ENCODE measurements at regions not wholly inside any gene's neighbourhood (a gene's known extent, or its start where the extent isn't known, plus 50 kb on each side); places are given as distances from the start of the nearest gene placed in this dataset.

DNA sequence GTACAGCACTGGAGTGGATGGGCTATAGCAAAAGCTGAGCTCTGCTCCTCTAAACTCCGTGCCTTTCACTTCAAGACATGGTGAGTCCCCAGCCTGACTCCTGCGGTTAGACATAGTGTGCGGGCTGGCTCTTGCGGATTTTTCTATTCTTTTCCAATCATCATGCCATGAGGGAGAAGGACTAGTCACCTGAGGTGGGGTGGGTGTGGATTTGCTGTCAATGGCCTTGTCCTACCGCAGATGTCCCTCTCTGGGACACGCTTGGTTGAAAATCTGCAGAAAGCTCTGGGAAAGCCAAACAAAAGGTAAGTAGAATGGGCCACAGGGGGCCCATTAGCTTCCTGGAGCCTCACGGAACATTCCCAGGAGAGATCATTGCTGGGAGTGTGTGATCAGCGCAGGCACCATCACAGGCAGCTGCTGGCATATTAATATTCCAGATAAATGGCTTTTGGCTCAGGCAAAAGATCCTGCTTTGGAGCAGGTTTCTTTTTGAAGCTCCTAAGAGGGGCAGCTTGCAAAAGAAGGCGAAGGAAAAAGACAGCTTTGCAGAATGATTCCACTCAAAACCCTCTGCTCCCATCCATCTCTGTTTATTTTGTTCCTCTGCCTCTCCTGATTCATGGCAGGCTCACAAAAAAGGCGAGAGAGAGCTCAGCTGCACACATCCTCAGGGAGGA, 509.0 kb upstream of the ZMIZ1 start:
- TF ChIP-seq, protein P1, sequence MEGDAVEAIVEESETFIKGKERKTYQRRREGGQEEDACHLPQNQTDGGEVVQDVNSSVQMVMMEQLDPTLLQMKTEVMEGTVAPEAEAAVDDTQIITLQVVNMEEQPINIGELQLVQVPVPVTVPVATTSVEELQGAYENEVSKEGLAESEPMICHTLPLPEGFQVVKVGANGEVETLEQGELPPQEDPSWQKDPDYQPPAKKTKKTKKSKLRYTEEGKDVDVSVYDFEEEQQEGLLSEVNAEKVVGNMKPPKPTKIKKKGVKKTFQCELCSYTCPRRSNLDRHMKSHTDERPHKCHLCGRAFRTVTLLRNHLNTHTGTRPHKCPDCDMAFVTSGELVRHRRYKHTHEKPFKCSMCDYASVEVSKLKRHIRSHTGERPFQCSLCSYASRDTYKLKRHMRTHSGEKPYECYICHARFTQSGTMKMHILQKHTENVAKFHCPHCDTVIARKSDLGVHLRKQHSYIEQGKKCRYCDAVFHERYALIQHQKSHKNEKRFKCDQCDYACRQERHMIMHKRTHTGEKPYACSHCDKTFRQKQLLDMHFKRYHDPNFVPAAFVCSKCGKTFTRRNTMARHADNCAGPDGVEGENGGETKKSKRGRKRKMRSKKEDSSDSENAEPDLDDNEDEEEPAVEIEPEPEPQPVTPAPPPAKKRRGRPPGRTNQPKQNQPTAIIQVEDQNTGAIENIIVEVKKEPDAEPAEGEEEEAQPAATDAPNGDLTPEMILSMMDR (IDR thresholded peaks at IDR 0.05; ENCODE audit: insufficient read depth, low read depth, low read length), result no peak
- H3K4me3 ChIP-seq (ENCODE audit: low read depth, low read length), result no peak overlapping the region
- DNase-seq (ENCODE audit: low read depth), result no peak

DNA sequence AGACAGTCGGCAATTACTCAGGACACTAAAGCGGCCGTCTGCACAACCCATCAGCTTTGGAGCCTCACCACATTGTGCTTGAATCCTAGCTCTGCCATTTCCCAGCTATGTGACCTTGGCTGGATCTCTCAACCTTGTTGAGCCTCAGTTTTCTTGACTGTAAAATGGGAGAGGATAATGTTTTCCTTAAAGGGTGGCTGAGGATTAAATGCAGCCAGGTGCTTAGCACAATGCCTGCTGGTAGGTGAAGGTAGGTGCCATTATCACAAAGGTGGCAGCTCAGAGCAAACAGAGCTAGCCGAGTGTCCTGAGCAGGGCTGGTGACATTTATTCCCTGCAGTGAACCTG, 508.5 kb upstream of the ZMIZ1 start:
- no peak for DNase-seq (ENCODE audit: low read depth)
- no peak overlapping the region for H3K4me3 ChIP-seq (ENCODE audit: low read depth, low read length)
- TF ChIP-seq, protein P1 (IDR thresholded peaks at IDR 0.05; ENCODE audit: insufficient read depth, low read depth, low read length), result no peak

DNA sequence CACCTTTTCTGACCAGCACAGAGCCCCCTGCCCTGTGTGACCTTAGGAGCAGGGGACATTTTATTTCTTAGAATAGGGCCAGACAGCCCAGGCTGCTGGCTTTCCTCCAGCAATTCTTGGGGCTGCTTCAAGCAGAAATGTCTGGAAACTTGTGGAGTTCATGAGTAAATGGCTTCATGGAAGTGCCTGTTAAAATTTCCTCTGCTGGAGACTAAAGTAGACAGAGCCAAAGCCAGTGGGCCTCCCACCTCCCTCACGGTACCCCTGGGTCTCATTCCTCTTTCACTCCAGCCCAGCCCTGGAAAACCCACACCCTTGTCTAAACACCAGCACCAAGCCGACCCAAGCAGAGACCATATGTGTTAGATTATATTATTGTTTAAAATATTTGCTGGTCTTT, 505.5 kb upstream of the ZMIZ1 start:
- no peak for DNase-seq (ENCODE audit: low read depth)
- TF ChIP-seq, protein P1 (IDR thresholded peaks at IDR 0.05; ENCODE audit: insufficient read depth, low read depth, low read length), result no peak
- H3K4me3 ChIP-seq (ENCODE audit: low read depth, low read length), result no peak overlapping the region

DNA sequence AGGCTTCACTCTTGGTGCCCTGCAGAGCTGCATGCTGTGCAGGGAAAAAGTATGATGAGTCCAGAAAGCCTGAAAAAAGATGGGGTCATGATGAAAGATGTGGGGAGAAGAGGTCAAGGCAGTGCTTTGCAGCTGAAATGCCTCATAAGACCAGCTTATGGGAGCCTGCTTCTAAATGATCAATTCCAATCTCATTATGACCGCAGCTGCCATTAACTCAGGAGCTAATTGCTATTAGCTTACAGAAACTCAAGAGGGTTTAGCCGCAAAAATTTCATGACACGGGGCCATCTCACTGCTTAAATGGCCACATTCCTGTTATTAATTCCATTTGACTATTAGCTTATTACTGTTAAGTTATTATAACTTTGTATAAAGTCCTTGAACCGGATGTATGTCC, 502.9 kb upstream of the ZMIZ1 start:
- no peak overlapping the region for H3K4me3 ChIP-seq (ENCODE audit: low read depth, low read length)
- TF ChIP-seq, protein P1 (IDR thresholded peaks at IDR 0.05; ENCODE audit: insufficient read depth, low read depth, low read length), result no peak
- DNase-seq (ENCODE audit: low read depth), result no peak

DNA sequence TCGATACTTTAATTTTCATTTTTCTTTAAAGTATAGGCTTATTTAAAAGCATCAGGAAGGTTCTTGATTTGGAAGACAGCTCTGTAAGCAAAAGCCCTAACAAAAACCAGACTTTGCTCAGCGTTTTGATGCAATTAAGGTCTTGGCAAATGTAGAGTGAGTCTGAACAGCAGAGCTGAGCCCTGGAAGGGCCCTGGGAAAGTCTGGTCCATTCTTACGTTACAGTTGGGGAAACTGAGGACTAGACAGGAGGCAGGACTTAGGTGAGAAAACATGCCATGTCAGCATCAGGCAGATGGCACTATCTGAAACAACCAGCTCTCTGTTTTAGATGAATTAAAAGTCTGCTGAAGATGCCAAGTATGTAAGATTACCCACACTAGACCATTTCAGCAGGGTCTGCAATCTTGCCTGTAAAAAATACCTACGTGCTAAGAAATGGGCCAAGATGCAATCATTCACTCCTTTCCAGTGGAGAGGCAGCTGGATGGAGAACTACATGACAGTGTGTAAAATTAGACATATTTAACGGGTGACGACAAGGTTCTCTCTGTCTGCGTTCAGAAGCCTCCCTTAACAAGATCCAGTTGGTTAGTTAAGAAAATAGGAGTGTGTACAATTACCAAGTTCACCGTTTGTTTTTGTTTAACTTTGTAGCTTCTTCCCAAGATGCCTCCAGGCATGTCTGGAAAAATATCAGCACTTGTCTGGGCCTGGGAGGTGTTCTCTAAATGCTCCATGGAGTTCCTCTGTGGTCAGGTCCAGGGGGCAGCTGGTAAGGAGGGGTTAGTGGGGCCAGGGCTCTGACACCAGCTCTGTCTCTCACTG, 502.3 kb upstream of the ZMIZ1 start:
- TF ChIP-seq, protein P1 (IDR thresholded peaks at IDR 0.05; ENCODE audit: insufficient read depth, low read depth, low read length), result no peak
- DNase-seq (ENCODE audit: low read depth), result peak; percentile 53
- no peak overlapping the region for H3K4me3 ChIP-seq (ENCODE audit: low read depth, low read length)

DNA sequence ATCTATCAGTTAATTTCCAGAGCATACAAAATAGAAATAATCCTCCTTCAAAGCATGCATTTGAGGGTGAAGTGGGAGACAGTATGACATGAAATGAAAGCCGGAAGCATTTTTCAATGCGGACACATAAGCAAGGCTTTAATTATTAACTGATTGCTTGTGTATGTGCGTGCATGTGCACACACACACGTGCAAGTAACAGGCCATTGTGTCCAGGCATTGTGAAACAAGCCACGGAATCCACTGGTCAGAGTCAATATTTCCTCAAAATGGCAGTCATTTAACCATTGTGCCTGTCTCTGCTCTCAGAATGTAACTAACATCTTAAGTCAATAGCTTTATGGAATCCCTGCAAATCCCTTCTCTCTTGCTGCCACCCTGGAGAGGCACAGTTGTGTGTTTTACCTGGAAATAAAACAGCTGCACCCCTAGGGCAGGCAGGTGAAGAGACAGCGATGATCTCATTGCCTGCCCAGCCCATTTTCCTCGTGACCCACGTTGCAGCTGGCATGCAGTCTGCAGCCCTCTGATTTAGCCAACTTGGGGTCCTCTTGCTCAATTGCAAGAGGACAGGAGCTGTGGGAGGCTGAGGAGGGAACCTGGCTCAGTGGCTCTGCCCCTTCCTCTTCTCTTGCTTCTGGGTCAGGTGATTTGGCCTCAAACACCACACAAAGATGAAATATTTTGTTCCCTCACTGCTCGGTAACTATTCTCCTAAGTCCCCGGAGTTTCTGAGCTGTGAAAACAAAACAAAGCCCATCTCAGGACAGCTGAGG, 500.9 kb upstream of the ZMIZ1 start:
- DNase-seq (ENCODE audit: low read depth), result no peak
- no peak overlapping the region for H3K4me3 ChIP-seq (ENCODE audit: low read depth, low read length)
- TF ChIP-seq, protein P1 (IDR thresholded peaks at IDR 0.05; ENCODE audit: insufficient read depth, low read depth, low read length), result no peak

Data from fibroblast of villous mesenchyme (primary cell).